CD4-positive, alpha-beta T cell treated with Interferon alpha-2 for 1 hour (primary cell): ENCODE measurements at regions not wholly inside any gene's neighbourhood (a gene's known extent, or its start where the extent isn't known, plus 50 kb on each side); places are given as distances from the start of the nearest gene placed in this dataset.
"Not testable (repeated sequence)": the region's sequence is repeated elsewhere in the genome, so short reads cannot be mapped to it uniquely, and the experiment has no call there.

ENCODE experiments used
- DNase-seq, 2 donors: peaks; one replicate each; pipeline ENCODE4 v3.0.0-alpha.2; 2020 to 2022

- DNase-seq, result no peak
Measured at GRCh38 chr5:36482812-36483211, 123.6 kb upstream of the SLC1A3 start.

DNA sequence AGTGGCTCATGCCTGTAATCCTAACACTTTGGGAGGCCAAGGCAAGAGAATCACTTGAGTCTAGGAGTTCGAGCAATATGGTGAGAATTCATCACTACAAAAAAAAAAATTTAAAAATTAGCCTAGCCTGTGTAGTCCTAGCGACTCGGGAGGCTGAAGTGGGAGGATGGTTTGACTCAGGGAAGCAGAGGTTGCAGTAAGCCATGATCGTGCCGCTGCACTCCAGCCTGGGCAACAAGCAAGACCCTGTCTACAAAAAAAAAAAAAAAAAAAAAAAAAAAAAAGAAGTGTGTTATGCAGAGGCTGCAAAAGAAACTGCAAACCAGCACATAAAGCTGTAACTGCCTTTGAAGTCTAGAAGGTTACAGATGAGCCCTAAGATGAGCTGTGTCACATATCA, 116.9 kb upstream of the SLC1A3 start:
- DNase-seq, result no peak

- no peak for DNase-seq
Measured at GRCh38 chr5:36491856-36492255, 114.5 kb upstream of the SLC1A3 start.

DNA sequence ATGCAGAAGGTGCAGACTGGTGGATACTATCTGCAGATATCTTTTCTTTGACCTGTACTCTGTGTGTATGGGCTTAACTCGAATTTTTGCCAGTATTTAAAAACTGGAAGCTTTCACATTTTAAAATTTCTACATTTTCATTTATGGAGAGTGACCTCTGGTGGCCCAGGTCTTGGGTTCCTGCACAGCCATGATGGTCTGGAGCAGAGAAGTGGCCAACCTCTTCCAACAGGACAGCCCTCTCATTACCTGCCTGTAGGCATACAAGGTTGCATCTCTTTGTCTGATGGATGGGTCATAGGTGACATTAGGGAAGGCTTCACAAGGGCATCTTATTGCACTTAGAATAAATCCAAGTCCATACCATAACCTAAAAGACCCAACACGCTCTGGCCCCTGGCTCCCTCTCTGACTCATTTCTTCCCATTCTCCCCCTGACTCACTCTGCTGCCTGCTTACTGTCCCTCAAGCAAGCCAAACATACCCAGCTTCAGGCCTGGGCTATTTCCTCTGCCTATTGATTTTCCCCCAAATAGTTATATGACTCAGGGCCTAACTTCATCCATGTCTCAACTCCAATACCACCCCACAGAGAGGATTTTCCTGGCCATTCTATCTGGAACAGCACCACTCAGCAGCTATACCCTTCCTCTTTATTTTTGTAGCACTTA, 113.3 kb upstream of the SLC1A3 start:
- no peak for DNase-seq

- DNase-seq, result no peak
Measured at GRCh38 chr5:36494028-36494427, 112.4 kb upstream of the SLC1A3 start.

DNA sequence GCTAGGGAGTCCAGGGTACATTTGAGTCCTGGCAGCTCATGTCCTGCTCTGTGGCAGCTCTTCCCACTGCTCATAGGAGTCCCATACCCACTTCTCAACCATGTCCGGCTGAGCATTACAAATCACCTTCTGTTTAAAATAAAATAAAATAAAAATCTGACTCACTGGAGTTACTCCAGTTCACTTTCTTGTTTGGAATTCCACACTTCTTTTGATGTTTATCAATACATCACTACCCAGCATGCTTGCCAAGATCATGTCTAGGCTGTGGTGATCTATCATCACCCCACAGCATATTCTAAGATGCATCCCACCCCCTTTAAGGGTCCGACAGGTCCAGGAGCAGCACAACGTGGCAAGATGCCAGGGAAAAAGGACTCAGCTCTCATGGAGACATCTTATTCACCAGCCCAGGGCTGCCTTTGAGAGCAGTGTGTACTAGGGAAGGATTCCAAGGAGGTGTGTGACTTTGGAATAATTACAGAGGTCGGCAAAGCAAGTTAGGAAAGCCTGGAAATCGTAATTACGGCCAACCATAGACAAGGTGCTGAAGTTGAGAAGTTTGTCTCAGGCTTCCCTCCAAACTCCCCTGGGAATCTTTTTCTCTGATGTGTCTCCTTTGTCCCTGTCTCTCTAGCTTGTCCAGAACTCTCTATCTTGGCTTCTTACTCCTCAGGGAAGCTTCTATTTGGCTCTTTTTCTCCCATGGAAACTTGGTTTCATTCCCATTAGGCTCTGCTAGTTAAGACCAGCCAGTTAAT, 111.4 kb upstream of the SLC1A3 start:
- no peak for DNase-seq

DNA sequence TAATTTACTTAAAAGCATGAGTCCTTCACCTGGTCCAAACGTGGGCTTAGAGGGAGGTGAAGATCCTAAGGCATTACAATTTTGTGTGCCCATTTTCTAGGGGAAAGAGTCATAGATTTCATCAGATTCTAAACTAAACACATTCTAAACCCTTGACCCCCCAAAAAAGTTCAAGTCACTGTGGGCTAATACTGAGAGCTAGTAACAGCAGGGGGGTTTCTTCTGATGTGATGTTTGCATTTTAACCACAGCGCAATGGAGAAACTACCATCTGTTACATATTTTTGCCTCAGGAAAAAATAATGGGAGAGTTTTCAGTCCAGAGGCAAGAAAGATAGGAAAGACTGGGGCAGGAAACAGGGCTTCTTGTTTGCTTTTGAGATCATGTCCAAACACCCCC, 110.8 kb upstream of the SLC1A3 start:
- no peak for DNase-seq

- no peak for DNase-seq
Measured at GRCh38 chr5:36496471-36496870, 109.9 kb upstream of the SLC1A3 start.

DNA sequence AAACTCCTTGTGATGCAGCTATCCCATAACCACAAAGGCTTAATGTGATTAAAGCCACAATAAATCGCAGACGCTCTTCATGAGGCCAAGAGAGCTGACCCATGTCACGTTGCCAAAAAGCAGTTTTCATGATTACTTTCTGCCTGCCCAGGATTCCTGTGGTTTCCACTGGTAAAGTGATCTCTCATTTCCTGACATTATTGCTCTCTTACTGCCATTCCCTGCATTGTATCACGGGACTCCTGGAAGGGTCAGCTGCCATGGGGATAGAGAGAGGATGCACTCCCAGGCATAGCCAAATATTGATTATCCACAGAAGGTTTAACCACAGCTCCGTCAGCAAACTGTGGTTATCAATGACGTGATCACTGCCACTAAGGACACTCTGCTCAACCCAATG, 103.8 kb upstream of the SLC1A3 start:
- DNase-seq, result no peak

DNA sequence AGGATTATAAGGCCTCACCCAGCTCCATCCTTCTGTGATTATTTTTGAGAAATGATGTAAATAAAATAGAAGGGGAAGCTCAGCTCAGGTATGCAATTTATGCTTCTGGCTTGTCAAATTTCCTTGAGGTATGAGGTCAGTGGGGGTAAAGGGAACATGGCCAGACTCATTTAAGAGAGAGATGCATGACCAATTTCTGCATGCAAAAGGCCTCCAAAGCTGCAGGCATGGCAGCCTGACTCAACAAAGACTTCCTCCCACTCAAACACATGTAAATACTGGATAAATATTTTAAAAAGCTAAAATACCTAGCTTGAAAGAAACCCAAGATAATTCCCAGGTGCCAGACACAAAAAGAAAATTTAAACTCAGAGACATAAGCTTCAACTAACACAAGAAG, 101.4 kb upstream of the SLC1A3 start:
- DNase-seq, result no peak

DNA sequence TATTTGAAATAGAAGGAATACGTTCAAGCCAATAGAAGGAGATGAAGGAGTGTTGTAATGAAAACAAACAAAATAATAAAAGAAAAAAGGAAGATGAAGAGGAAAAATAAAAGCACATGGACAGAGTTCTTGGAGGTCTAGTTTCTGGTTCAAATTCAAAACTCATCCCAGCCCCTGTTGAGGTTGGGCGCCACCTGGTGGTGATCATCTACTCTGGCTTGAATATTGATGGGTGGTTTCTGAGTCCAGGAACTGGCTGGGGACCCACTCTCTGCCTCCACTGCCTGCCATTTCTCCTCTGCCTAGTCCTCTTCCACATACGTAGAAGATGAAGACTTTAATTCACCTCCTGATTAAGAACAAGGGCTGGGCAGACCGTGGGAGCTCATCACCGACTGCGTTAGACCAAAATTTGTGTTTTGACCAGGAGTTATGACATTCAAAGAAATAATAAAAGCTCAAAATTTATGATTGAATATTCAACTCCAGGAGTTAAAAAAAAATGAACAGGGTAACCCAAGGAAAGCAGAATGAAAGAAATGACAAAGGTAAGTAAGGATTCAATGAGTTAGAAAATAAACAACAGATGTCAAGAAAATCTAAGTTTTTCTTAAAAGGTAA, 99.0 kb upstream of the SLC1A3 start:
- DNase-seq, result peak; percentile 48 to 67

GRCh38 chr5:36508331-36508730, 98.1 kb upstream of the SLC1A3 start:
- not testable (repeated sequence) for DNase-seq

GRCh38 chr5:36513647-36514046, 92.8 kb upstream of the SLC1A3 start:
- not testable (repeated sequence) for DNase-seq

DNA sequence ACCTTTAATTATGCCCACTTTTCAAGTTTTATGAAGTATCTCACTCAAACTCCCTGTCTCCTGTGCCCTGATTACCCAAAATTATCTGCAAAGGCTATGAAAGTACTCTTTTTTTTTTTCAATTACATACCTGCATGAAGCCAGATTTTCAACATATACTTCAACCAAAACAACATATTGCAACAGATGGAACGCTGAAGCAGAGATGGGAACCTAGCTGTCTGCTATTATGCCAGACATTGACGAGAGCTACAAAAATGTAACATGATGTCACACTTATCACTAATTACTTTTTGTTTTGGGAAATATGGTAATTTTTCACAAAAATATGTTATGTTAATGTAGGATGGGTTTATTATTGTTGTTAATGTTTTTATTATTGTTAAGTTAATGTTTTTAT, 86.5 kb upstream of the SLC1A3 start:
- no peak for DNase-seq

- no peak for DNase-seq
Measured at GRCh38 chr5:36521219-36521618, 85.2 kb upstream of the SLC1A3 start.

GRCh38 chr5:36521838-36522745, 84.3 kb upstream of the SLC1A3 start:
- no peak for DNase-seq

- DNase-seq, result no peak
Measured at GRCh38 chr5:36522746-36523065, 83.7 kb upstream of the SLC1A3 start.

- no peak for DNase-seq
Measured at GRCh38 chr5:36523450-36523849, 83.0 kb upstream of the SLC1A3 start.

DNA sequence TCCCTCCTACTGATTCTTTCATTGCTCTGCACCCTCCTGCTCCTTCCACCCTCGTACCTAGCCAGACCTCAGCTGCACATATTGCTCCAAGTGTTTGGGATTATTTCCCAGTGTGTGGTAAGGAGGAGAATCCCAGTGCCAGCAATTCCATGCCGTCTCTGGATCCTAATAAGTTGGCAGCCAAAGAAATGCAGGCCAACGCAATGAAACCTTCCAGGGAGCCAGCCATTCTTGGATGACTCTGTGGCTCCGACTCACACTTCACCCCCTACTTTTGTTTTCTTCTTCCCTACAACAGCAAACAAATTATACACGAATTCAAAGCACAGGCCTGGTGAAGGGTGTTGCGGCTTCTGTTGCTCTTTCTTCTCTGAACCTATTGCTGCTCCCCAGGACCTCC, 82.5 kb upstream of the SLC1A3 start:
- DNase-seq, result no peak

GRCh38 chr5:36526537-36526936, 79.9 kb upstream of the SLC1A3 start:
- DNase-seq, result no peak

DNA sequence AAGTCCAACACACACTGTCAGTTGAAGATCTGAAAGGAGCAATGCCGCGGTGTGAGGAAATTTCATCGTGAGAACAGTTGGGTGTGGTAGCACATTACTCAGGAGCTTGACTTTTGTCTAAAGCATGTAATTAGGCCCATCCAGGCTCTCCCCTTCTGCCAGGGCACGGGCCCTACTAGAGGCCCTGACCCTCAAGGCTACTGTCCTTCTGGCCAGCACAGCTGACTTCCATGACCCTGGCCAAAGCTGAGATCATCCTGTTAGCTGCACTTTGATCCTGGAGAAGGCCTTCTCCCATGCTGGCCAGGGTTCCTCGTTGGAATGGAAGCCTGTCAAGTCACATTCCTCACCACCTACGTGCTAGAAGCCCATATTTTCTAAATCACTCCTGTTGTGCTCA, 77.8 kb upstream of the SLC1A3 start:
- no peak for DNase-seq

GRCh38 chr5:36529142-36529541, 77.3 kb upstream of the SLC1A3 start:
- no peak for DNase-seq

DNA sequence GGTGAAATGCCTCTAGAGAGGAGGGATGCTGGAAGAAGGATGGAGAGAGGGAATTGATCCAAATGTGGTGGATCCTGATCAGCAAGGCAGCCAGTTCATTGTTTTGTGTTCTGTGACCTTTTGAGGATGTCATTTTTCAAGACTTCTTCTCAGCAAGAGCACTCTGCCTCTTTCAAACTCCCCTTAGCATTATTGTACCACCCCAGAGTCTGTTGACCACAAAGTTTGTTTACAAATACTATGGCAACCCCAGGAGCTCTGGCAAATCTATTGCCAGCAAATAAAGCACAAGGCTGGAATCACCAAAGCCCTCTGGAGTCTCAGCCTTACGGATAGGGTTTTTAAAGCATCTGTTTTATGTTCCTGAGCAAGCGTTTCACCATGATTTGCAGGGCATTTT, 76.2 kb upstream of the SLC1A3 start:
- no peak for DNase-seq
